ENCODE measurements at regions not wholly inside any gene's neighbourhood (a gene's known extent, or its start where the extent isn't known, plus 50 kb on each side); places are given as distances from the start of the nearest gene placed in this dataset.
A peak's percentile ranks its signal among the peaks of the same experiment; 100 is the strongest.

DNA sequence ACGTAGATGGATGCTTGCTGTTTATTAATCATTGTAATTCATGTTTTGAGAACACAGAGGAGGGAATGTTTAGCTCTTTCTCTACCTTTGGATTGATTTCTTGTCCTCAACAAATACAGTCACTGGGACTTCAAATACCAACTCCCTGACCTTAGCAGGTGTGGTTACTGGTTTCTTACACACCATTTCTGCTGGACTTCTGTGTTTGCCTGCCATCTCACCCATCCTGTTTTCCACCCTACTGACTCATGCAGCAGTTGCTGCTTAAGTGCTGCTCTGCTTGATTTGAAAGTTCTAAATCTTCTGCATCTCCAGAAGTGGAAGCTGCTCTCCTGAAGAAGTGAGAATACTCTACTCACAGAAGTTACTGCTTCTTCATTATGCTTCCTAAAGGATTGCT, 170.3 kb downstream of the ZPLD1 start:
- DNase-seq = no peak

DNA sequence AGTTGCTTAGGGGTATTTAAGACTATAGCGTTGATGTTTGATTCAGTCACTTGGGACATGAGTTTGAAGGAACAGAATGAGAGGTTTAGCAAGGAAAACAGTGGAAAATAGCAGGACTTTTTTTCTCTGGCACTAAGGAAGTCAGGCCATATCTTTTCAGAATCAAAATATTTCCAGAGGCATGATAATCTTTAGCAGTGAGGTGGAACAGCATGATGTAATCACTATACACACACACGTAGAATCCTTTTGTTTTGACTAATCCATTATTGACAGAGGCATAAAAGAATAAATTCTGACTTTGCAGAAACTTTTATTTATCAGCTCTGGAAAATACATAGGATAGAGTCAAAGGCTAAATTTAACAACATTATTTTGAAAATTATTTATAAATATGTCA, 174.1 kb downstream of the ZPLD1 start:
- DNase-seq = no peak

DNA sequence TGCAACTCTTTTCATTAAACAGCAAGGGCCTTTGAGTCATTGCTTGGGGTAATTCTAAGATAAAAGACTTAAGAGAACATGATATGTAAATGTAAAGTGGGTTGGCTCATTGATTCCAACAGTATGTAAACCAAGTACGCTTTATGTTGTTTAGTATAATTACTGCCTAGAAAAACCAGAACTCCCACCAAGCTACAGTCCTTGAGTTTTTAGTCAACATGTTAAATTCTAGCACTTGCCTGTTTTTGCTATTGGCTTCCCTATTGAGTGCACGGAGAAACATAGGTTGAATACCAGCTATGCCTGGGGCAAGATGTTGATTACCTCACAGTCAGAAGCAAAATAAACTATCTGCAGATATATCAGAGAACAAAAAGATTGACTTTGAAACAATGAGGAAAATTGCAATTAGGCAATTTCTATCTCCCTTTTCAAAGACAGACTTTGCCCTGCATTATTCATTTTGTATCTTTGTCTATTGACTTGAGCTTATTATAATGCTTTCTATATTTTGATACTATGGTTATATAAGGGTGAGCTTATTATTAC, 179.3 kb downstream of the ZPLD1 start:
- DNase-seq = no peak

DNA sequence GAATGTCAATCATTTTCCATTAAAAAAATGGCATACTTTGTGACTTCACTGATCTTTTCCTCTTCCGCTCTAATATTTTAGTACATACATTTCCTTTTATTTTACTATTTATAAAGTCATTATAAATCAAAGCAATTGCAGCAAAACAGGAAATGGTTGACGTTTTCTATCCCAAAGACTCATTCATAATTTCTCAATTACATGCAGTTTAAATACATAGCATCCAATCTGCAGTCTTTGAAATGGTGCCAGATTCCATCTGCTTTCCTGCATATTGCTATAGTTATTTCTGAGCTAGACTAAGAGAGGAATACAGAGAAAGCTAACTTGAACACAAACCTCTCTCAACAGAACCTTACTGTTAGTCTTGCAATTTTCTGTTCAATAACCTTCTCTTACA, 179.8 kb downstream of the ZPLD1 start:
- DNase-seq = no peak

DNA sequence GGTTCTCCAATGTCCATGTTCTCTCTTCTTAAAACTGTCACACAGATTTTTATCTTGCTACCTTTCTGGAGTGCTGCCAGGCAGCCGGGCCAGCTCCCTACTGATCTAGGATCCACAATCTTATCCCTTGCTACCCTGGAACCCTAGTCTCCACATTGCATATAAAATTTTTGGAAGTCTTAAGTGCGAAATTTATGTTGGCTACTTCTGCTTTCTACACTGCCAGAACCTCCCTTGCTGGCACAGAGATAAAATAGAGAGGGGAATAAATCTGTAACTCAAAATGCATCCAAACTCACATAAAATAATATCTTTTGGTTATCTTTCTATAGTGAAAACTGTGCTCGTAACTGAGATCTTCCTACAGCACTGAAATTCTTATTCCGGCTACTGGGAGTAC, 182.6 kb downstream of the ZPLD1 start:
- DNase-seq = no peak

DNA sequence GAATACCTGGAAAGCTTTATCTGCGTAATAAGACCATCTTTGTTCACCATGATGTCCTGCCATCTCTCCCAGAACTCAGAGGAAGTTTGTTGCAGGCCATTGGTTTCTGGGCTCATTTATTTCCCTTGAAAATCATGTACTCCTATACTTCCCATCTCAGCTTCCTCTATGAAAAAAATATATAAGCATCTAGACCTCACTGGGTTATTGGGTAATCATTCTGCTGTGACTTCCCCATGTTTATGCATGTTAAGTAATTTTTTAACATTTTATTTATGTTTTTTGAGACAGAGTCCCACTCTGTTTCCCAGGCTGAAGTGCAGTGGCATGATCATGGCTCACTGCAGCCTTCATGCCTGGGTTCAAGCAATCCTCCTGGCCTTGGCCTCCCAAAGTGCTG, 184.5 kb downstream of the ZPLD1 start:
- DNase-seq = no peak

DNA sequence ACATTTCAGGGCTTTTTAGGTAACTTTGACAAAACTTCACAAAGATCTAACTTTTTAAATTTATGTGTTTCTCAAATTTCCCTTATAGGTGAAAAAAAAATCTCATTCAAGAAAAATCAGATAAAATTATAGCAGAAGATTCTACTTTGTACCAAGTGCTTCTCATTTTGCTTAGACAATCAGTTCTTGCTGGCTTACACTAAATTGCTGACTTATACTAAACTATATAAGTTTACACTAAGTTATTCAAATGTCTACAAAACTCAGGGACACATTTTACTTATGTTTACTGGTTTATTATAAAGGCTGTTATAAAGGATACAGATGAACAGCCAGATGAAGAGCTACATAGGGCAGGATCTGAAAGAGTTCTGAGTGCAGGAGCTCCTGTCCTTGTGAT, 195.1 kb downstream of the ZPLD1 start:
- no peak for DNase-seq

DNA sequence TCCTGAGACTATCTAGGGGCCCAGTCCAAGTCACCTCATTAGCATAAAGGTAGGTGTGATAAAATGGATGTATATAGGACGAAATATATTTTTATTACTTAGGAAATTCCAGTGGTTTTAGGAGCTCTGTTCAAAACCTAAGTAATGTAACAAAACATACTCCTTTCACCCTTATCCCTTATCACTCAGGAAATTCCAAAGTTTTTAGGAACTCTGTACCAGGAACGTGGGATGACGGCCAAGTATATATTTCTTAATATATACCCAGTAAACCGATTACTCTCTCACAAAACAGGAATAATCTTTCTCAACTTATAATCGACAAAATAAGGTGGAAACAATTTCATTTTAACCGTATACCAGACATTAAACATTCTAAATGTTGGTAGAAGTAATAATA, 195.7 kb downstream of the ZPLD1 start:
- no peak for DNase-seq

DNA sequence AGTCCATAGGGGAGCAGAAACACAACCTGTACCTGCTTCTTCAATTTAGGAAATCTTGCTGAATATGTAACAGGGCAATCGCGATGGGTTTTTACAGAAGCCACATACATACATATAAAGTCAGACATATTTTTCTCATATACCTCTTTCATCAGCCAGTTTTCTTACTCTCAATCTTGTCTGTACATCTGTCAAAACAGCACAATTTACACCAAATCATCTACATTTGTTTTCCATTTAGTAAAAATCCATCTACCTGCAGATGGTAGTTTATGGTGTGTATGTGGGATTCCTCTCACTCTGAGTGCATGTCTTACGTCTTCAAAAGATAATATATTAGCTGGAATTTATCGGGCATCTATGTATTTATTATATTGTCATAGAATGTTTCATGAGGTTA, 208.7 kb downstream of the ZPLD1 start:
- DNase-seq = no peak

DNA sequence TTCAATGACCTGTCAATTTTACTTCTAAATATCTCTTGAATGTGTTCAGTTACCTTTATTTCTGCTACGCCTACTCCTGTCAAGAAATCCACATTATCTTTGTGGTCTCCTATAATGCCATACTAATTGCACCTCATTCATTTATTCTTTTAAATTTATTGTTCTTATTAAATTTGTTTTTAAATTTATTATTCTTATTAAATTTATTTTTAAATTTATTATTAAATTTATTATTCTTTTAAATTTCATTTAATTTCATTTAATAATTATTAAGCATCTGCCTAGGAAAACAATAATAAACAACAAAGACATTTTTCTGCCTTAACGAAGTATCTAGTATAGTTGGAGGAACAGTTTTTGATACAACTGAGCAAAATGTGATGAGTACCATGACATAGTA, 211.7 kb downstream of the ZPLD1 start:
- no peak for DNase-seq

DNA sequence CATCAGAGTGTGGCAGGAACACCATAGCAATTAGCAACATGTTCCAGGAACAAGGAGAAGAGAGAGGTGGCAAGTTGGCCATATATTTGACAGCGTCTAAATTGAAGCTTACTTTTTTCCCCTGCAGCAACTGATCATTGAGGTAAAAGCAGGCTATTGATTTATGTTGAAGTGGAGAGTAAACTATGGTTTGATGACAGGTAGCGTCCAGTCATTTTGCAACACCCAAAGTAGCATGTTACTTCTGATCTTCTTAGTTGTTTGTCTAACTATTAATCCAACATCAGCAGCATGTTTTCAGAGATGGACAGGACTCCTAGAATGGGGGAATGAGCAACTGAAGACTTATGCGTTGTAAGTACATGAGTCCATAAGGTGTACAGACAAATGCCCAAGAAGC, 225.8 kb downstream of the ZPLD1 start:
- no peak for DNase-seq

DNA sequence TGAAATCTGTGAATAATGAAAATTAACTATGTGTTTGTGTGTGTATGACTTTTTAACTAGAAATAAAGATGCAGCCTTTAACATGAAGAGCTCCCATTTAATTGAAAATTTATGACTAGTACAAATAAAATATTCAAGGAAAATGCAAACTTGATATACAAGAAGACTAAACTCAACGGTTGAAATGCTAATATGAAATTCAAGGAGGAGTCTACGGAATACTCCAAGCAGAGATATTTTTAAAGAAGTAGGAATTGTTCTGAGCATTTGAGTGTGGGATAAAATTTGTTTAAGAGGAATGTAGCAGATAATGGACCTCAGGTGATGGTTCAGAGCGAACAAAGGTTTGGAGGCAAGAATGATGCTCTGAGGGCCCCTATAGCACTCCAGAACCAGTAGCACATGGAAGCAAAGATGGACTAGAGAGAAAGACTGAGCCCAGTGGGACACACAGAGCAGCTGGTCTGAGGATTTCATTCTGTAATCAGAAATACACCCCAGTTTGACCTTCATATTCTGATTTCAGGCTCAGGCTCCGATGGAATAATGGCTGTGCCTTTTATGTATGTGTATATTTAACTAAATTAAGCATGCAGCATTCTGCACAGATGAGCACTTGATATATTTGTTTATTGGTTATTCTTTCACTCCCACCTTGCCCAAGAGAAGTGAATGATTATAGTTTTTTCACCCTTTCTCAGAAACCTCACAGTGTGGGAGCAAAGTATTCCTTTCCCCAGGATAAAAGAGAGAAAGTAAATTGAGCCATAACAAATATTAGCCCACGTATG, 227.1 kb downstream of the ZPLD1 start:
- peak; percentile 89 for DNase-seq

DNA sequence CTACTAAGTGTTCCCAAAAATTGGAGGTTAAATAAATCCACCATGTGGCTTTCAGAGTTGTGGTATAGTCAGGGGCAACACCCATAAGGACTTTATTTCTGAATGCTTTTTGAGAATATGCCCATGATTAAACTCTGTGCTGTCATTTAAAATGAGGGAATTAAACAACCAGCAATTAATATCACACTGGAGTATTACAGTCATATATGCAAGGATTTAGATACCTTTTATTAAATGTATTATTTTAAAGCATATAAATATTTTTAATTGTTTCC, 227.6 kb downstream of the ZPLD1 start:
- no peak for DNase-seq

DNA sequence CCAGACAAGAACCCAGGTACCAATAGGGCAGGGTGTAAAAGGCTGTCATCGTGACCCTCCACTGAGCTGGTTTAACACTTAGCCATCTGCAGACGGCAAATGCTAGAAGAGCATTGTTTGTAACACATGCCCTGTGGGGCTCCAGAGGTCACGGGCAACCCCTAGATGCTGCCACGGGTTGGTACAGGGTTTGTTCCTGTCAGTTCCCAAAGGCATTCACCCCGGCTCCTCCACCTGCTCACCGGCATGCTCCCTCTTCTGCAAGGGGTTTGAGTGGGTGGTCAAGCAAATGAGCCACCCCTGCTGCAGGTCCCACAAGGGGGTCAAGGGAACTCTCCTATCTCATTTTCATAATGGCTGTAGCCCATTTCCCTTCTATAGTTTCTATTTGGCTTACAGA, 229.3 kb downstream of the ZPLD1 start:
- DNase-seq = no peak

DNA sequence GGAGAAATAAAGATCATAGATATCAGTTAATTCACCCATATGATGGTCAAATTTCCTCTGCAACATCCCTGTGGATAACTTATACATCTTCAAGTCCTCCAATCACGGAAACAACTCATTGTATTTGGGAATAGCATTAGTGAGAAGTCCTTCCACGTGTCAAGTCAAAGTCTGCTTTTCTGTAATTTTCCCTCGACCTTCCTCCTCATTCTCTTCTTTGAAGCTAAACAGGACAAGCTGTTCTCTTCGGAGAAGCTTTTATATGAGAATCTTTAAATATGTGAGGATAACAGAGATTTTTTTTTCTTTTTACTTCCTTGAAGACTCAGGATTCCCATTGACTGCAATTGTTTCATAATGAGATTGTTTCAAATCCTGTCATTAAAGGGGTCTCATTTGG, 230.4 kb downstream of the ZPLD1 start:
- no peak for DNase-seq

DNA sequence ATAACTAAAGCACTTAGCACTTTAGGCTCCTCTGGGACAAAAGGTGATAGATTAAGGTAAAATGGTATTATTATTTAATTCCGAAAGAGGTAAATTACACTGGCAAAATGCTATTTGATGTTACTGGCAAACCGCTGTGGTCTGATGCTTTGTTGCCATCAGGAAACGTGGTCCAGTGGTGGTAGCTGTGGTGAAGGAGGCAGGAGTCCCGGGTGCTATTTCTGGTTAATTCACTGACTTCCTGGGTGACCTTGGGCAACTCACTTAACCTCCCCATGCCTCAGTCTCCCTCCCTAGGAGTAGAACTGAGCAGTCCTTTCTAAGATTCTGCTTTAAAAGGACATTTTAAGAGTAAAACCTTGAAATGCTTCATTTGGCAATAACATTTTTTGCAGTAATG, 233.4 kb downstream of the ZPLD1 start:
- DNase-seq = no peak

DNA sequence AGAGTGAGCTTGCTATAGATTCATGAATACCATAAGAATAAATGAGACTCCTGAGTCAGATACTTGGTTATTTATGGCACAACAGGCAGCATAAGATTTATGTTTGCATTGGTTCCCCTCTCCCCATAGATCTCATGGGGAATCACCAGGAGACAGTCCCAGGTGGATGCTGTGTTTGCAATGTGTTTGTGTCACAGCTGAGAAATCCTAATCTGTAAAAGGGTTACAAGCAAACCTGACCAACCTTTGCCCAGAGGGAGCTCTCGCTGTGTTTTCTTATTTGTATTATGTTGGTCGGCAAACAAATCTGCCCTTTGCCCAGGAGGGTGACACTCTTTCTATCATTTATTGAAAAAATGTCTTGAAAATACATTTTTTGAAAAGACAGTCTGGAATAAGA, 236.2 kb downstream of the ZPLD1 start:
- no peak for DNase-seq

DNA sequence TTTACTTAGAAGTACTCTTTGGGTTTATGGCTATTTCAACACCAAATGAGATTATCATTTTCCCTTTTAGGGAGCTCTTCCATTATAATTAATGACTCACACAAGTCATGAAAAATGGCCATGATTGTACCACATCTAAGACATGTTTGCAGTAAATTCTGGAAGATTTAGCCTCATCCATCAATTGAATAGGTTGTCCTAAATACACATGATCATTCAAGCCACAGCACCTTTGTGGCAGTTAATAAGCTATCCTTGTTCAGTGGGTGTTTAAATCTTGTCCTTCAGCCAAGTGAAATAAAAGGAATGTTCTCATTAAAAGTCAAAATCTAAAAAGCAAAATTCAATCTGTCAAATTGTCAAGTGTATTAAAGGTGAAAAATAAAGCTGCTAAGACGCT, 237.5 kb downstream of the ZPLD1 start:
- no peak for DNase-seq

DNA sequence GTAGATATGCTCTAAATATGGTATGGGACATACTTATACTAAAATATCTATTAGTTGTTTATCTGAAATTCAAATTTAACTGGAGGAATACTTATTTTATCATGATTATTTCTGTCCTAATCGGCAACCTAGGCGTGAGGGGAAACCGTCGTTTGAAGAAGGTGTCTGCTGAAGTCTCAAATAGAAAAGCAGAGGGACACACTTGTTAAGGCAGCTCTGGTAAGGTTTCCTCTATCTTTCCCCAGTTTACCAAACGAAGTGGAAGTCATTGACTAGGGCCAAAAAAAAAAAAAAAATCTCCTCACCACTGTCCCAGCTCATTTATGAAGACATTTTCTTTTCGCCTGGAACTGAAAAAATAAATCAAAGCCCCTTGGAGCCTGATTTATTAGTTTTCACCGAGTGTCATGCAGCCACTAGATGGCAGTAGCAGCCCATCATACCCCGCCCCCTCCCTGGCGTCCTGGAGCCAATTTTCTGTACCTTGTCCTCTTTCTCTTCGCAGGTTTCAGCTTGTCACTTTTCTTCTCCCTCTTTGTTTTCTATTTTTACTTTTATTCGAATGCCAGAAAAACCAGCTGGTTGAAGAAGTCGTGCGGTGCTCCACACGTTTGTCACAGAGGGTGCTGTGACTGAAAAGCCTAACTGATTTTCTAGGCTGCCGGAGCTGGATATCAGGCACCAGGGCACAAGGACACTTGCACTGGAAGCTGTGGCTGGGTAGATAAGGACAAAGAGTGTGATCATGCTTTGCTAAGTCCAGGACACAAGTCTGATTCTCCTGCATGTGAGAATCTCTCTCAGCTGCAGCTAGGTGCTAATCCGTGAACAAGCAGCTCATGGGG, 238.7 kb downstream of the ZPLD1 start:
- DNase-seq = peak; percentile 66

DNA sequence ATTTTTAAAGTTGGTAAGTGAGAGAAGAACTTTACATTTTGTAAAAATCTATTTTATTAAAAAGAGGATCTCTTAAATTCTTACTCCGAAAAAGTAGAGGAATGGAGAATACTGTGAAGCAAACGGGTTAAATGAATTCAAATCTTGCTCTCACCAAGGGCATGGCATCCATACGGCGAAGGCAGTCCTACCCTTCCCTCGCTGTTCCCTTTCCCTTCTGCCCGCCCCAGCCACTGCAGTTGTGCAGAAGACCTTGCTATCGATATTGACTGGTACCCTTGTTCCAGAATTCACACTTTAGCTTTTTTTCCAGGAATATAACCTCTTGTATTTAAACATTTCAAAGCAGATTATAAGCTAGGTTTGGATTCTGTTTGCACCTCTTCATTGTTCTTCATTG, 239.5 kb downstream of the ZPLD1 start:
- no peak for DNase-seq

DNA sequence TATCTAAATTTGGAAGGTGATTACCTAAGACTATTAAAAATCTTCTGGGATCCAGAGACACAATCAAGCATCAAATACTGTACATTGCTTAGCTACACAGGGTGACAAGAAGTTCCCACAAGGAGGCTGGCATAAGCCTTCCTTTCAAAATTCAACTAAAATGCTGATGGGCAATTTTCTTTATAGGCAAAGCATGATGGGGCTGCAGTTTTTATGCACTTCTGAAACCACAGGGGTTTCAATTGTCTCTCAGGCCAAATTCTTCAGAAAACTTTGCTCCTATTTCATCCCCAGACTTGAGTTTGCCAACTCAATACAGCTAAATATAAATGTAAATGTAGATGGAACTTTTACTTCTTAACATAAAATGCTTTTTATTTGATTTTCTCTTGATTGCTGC, 241.6 kb downstream of the ZPLD1 start:
- DNase-seq = no peak

DNA sequence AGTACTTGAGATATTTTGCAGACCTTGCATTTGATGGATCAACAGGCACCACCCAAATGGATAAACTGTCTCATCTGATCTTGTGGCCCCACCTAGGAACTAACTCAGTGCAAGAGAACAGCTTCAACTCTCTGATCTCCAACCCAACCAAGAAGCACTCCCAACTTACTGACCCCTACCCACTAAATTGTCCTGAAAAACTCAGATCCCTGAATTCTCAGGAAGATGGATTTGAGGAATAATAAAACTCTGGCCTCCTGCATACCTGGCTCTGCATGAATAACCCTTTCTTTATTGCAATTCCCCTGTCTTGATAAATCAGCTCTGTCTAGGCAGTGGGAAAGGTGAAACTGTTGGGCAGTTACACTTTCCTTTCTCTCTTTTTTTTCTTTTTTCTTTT, 247.9 kb downstream of the ZPLD1 start:
- DNase-seq = no peak

DNA sequence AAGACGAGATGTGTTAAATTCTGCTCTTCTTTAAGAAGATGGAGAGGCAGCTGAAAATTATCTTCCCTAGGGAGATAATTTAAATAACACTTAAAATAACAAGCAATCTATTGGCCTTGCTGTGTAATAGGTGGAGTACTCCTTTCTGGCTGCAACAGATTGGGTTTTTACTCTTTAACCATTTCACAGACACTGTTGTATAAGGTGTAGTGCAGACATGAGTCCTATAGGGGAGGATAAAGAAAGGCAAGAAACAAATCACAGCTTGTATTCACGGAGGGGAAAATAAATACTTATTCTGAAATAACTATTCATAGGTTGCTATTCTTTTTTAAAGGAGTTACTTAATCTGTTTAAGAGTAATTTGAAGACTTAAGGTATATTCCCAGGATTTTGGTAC, 252.0 kb downstream of the ZPLD1 start:
- DNase-seq = no peak

DNA sequence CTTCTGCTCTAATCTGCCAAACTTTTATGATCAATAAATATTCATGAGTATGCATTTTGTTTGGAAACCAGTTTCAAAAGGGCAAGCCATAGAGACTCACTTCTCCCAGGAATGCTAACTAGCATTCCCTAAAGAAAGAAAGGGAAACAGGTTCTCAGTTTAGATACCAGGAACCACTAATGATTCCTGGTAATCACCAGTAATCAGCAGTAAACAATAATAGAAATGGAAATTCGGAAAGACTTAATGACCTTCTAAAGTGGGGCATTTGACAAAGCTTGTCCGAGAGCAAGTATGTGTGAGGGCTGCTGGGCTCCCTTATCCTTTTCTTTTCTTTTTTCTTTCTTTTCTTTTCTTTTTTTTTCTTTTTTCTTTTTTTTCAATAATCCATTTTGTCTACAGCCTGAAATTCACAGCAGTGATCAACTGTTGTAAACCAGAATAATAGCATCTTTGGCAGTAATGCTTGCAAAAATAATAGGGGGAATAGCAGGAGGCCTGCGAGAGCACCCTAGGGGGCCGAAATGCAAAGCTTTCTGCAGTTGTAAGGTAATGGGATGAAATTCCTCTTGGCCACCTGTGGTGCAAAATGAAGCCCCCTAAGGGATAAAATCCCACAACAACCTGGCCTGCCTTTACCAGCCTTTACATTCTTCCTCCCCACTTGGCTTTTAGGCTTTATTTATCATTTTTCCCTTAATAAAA, 253.2 kb downstream of the ZPLD1 start:
- DNase-seq = no peak

Measured in NCI-H2081 treated with DMSO at 0.1 percent for 48 hours (cell line).